CD4-positive, alpha-beta T cell treated with Interleukin-15 for 4 hours (primary cell): ENCODE measurements at regions not wholly inside any gene's neighbourhood (a gene's known extent, or its start where the extent isn't known, plus 50 kb on each side); places are given as distances from the start of the nearest gene placed in this dataset.
"Not testable (repeated sequence)": the region's sequence is repeated elsewhere in the genome, so short reads cannot be mapped to it uniquely, and the experiment has no call there.

ENCODE experiments used
- DNase-seq: peaks from one replicate; pipeline ENCODE4 v3.0.0-alpha.2; 2020; ENCODE audit warnings: low spot score

GRCh38 chr14:24744641-24745040 lies 110.7 kb upstream of the GZMB start:
- no peak for DNase-seq

GRCh38 chr14:24741871-24742270 lies 107.9 kb upstream of the GZMB start:
- DNase-seq, result no peak

GRCh38 chr14:24735984-24736630 lies 102.1 kb upstream of the GZMB start:
- DNase-seq, result no peak

GRCh38 chr14:24734917-24735500 lies 101.0 kb upstream of the GZMB start:
- DNase-seq, result peak; percentile 47

- DNase-seq, result no peak
Measured at GRCh38 chr14:24726480-24726879, 92.5 kb upstream of the GZMB start.

GRCh38 chr14:24725311-24725710 lies 91.3 kb upstream of the GZMB start:
- no peak for DNase-seq

- DNase-seq, result no peak
Measured at GRCh38 chr14:24721775-24722174, 87.8 kb upstream of the GZMB start.

- DNase-seq, result no peak
Measured at GRCh38 chr14:24715239-24715638, 81.2 kb upstream of the GZMB start.

GRCh38 chr14:24713404-24713803 lies 79.4 kb upstream of the GZMB start:
- no peak for DNase-seq

- no peak for DNase-seq
Measured at GRCh38 chr14:24712909-24713308, 78.9 kb upstream of the GZMB start.

GRCh38 chr14:24712374-24712773 lies 78.4 kb upstream of the GZMB start:
- no peak for DNase-seq

- peak; percentile 75 for DNase-seq
Measured at GRCh38 chr14:24710403-24711112, 76.6 kb upstream of the GZMB start.

- DNase-seq, result no peak
Measured at GRCh38 chr14:24708684-24709083, 74.7 kb upstream of the GZMB start.

- DNase-seq, result no peak
Measured at GRCh38 chr14:24706351-24706750, 72.4 kb upstream of the GZMB start.

- DNase-seq, result no peak
Measured at GRCh38 chr14:24705840-24706239, 71.8 kb upstream of the GZMB start.

- DNase-seq, result no peak
Measured at GRCh38 chr14:24701062-24701461, 67.1 kb upstream of the GZMB start.

GRCh38 chr14:24700511-24700910 lies 66.5 kb upstream of the GZMB start:
- DNase-seq, result no peak

- DNase-seq, result no peak
Measured at GRCh38 chr14:24699052-24699451, 65.1 kb upstream of the GZMB start.

GRCh38 chr14:24696280-24696920 lies 62.4 kb upstream of the GZMB start:
- DNase-seq, result not testable (repeated sequence)

GRCh38 chr14:24695265-24696241 lies 61.6 kb upstream of the GZMB start:
- no peak for DNase-seq

GRCh38 chr14:24694680-24695079 lies 60.7 kb upstream of the GZMB start:
- DNase-seq, result no peak

GRCh38 chr14:24693983-24694382 lies 60.0 kb upstream of the GZMB start:
- DNase-seq, result no peak
